ENCODE measurements at regions not wholly inside any gene's neighbourhood (a gene's known extent, or its start where the extent isn't known, plus 50 kb on each side); places are given as distances from the start of the nearest gene placed in this dataset.
"Not testable (repeated sequence)": the region's sequence is repeated elsewhere in the genome, so short reads cannot be mapped to it uniquely, and the experiment has no call there.

GRCh38 chrX:3842822-3843521 is 129.5 kb upstream of the PRKX start:
- DNase-seq (ENCODE audit: low read depth in 2 of 2) = peak in 1 of 2 donors; percentile 15

GRCh38 chrX:3838754-3839153 is 125.3 kb upstream of the PRKX start:
- not testable (repeated sequence) for DNase-seq (ENCODE audit: low read depth in 2 of 2)

- not testable (repeated sequence) for DNase-seq (ENCODE audit: low read depth in 2 of 2)
Measured at GRCh38 chrX:3837958-3838643, 124.7 kb upstream of the PRKX start.

- not testable (repeated sequence) for DNase-seq (ENCODE audit: low read depth in 2 of 2)
Measured at GRCh38 chrX:3837211-3837610, 123.8 kb upstream of the PRKX start.

GRCh38 chrX:3833761-3834542 is 120.5 kb upstream of the PRKX start:
- not testable (repeated sequence) for DNase-seq (ENCODE audit: low read depth in 2 of 2)

- DNase-seq (ENCODE audit: low read depth in 2 of 2) = not testable (repeated sequence)
Measured at GRCh38 chrX:3830020-3830419, 116.6 kb upstream of the PRKX start.

- DNase-seq (ENCODE audit: low read depth in 2 of 2) = not testable (repeated sequence)
Measured at GRCh38 chrX:3829041-3829531, 115.6 kb upstream of the PRKX start.

GRCh38 chrX:3828378-3829040 is 115.1 kb upstream of the PRKX start:
- DNase-seq (ENCODE audit: low read depth in 2 of 2) = not testable (repeated sequence)

- DNase-seq (ENCODE audit: low read depth in 2 of 2) = not testable (repeated sequence)
Measured at GRCh38 chrX:3824008-3824407, 110.6 kb upstream of the PRKX start.

- no peak for DNase-seq (ENCODE audit: low read depth in 2 of 2)
Measured at GRCh38 chrX:3820167-3820566, 106.7 kb upstream of the PRKX start.

GRCh38 chrX:3817480-3817879 is 104.0 kb upstream of the PRKX start:
- DNase-seq (ENCODE audit: low read depth in 2 of 2) = not testable (repeated sequence)

- DNase-seq (ENCODE audit: low read depth in 2 of 2) = peak in 1 of 2 donors; percentile 16
Measured at GRCh38 chrX:3815896-3816664, 102.6 kb upstream of the PRKX start.

GRCh38 chrX:3811331-3812311 is 98.2 kb upstream of the PRKX start:
- peak in 1 of 2 donors; percentile 22 for DNase-seq (ENCODE audit: low read depth in 2 of 2)

- no peak for DNase-seq (ENCODE audit: low read depth in 2 of 2)
Measured at GRCh38 chrX:3807906-3808305, 94.5 kb upstream of the PRKX start.

GRCh38 chrX:3806630-3807029 is 93.2 kb upstream of the PRKX start:
- DNase-seq (ENCODE audit: low read depth in 2 of 2) = no peak

- no peak for DNase-seq (ENCODE audit: low read depth in 2 of 2)
Measured at GRCh38 chrX:3803713-3804112, 90.3 kb upstream of the PRKX start.

- no peak for DNase-seq (ENCODE audit: low read depth in 2 of 2)
Measured at GRCh38 chrX:3803305-3803704, 89.9 kb upstream of the PRKX start.

- DNase-seq (ENCODE audit: low read depth in 2 of 2) = not testable (repeated sequence)
Measured at GRCh38 chrX:3795411-3795810, 82.0 kb upstream of the PRKX start.

- no peak for DNase-seq (ENCODE audit: low read depth in 2 of 2)
Measured at GRCh38 chrX:3791449-3791848, 78.0 kb upstream of the PRKX start.
